Adrenal gland (tissue), 5 donors: ENCODE measurements at regions not wholly inside any gene's neighbourhood (a gene's known extent, or its start where the extent isn't known, plus 50 kb on each side); places are given as distances from the start of the nearest gene placed in this dataset.
"Not testable (repeated sequence)": the region's sequence is repeated elsewhere in the genome, so short reads cannot be mapped to it uniquely, and the experiment has no call there.

Experiments used
- CTCF ChIP-seq, 6 experiments: fragments of 450-650 bp in 4 of 6; fragments of 200-600 bp in 2 of 6; sonication (generic) in 1 of 6; IDR thresholded peaks; 1 replicate in 5 of 6; 2 replicates in 1 of 6; pipeline versions ENCODE4 v1.5.1 to v1.8.0; 2016 to 2021; ENCODE audit warnings: antibody characterized with exemption in 6 of 6, mild to moderate bottlenecking in 2 of 6, moderate library complexity in 1 of 6
- POLR2A ChIP-seq, 2 donors: fragments of 450-650 bp; IDR thresholded peaks; one replicate each; pipeline ENCODE4 v1.6.1; 2017; ENCODE audit warnings: antibody characterized with exemption in 2 of 2, mild to moderate bottlenecking in 2 of 2, moderate library complexity in 1 of 2
- donor health status: DM: no; HTN: no; CAD: no.

- not testable (repeated sequence) for TF ChIP-seq CTCF, POLR2A (IDR thresholded peaks at IDR 0.05)
Observed at GRCh38 chrX:112923381-112923780, 82.8 kb upstream of the AMOT start.
